OCI-LY1 (cell line): ENCODE measurements at regions not wholly inside any gene's neighbourhood (a gene's known extent, or its start where the extent isn't known, plus 50 kb on each side); places are given as distances from the start of the nearest gene placed in this dataset.

ENCODE experiments used
- H2AFZ ChIP-seq: fragments of 200-600 bp; sonication (generic), shearing (Covaris generic); 2 replicates; pipeline ENCODE4 v1.6.0; 2014; ENCODE audit warnings: antibody characterized with exemption, mild to moderate bottlenecking, low read length
- H3F3A ChIP-seq: fragments of 200-600 bp; sonication (generic), shearing (Covaris generic); 2 replicates; pipeline ENCODE4 v1.6.0; 2014; ENCODE audit warnings: mild to moderate bottlenecking, antibody characterized with exemption, low read length, moderate library complexity; ENCODE audit not compliant: insufficient read depth
- H3K27ac ChIP-seq: fragments of 200-600 bp; sonication (generic); 2 replicates; pipeline ENCODE4 v1.5.1; 2014; ENCODE audit warnings: low read length, mixed run types, mild to moderate bottlenecking, low read depth; ENCODE audit not compliant: poor library complexity, severe bottlenecking
- H3K27me3 ChIP-seq: fragments of 200-600 bp; sonication (generic); 2 replicates; pipeline ENCODE4 v1.6.0; 2014; ENCODE audit warnings: antibody characterized with exemption, mild to moderate bottlenecking, low read length, moderate library complexity; ENCODE audit not compliant: insufficient read depth
- H3K36me3 ChIP-seq: fragments of 200-600 bp; sonication (generic); 2 replicates; pipeline ENCODE4 v1.6.1; 2014; ENCODE audit warnings: mild to moderate bottlenecking, antibody characterized with exemption, low read length, moderate library complexity, mixed read lengths; ENCODE audit not compliant: insufficient read depth
- H3K4me1 ChIP-seq: fragments of 200-600 bp; sonication (generic); 2 replicates; pipeline ENCODE4 v1.5.1; 2014; ENCODE audit warnings: mild to moderate bottlenecking, low read length, moderate library complexity; ENCODE audit not compliant: insufficient read depth, severe bottlenecking
- H3K4me2 ChIP-seq: fragments of 200-600 bp; sonication (generic), shearing (Covaris generic); 2 replicates; pipeline ENCODE4 v1.6.1; 2014; ENCODE audit warnings: low read length
- H3K4me3 ChIP-seq: fragments of 200-600 bp; sonication (generic); 2 replicates; pipeline ENCODE4 v1.5.1; 2014; ENCODE audit warnings: low read length, low read depth, mild to moderate bottlenecking, mixed read lengths; ENCODE audit not compliant: poor library complexity, severe bottlenecking
- H3K79me2 ChIP-seq: fragments of 200-600 bp; shearing (Covaris generic); 2 replicates; pipeline ENCODE4 v1.6.1; 2016; ENCODE audit warnings: mixed run types, low read length, mixed read lengths; ENCODE audit not compliant: insufficient read depth
- H3K9ac ChIP-seq: fragments of 200-600 bp; sonication (generic), shearing (Covaris generic); 2 replicates; pipeline ENCODE4 v1.6.1; 2014; ENCODE audit warnings: mild to moderate bottlenecking, low read length, mixed read lengths
- H3K9me2 ChIP-seq: fragments of 200-600 bp; sonication (generic), shearing (Covaris generic); 2 replicates; pipeline ENCODE4 v1.6.1; 2014; ENCODE audit warnings: low read depth, mild to moderate bottlenecking, low read length, mixed read lengths
- H3K9me3 ChIP-seq: fragments of 200-600 bp; shearing (Covaris generic); 2 replicates; pipeline ENCODE4 v1.6.1; 2014; ENCODE audit warnings: low read length, mixed read lengths
- H4K20me1 ChIP-seq: fragments of 200-600 bp; sonication (generic), shearing (Covaris generic); 2 replicates; pipeline ENCODE4 v1.6.0; 2016; ENCODE audit warnings: mild to moderate bottlenecking, low read length; ENCODE audit not compliant: insufficient read depth
- EZH2 ChIP-seq: fragments of 200-600 bp; sonication (generic), shearing (Covaris generic); IDR thresholded peaks from 2 replicates; pipeline ENCODE4 v1.8.0; 2017; ENCODE audit warnings: borderline replicate concordance, mixed run types, mild to moderate bottlenecking, antibody characterized with exemption, low read length, moderate library complexity, mixed read lengths
- TF ChIP-seq, protein P1 (sequence below): fragments of 200-600 bp; sonication (generic), shearing (Covaris generic); IDR thresholded peaks from 2 replicates; pipeline ENCODE4 v1.5.1; 2017; ENCODE audit warnings: mild to moderate bottlenecking, antibody characterized with exemption, low read length, moderate library complexity, mixed read lengths

DNA sequence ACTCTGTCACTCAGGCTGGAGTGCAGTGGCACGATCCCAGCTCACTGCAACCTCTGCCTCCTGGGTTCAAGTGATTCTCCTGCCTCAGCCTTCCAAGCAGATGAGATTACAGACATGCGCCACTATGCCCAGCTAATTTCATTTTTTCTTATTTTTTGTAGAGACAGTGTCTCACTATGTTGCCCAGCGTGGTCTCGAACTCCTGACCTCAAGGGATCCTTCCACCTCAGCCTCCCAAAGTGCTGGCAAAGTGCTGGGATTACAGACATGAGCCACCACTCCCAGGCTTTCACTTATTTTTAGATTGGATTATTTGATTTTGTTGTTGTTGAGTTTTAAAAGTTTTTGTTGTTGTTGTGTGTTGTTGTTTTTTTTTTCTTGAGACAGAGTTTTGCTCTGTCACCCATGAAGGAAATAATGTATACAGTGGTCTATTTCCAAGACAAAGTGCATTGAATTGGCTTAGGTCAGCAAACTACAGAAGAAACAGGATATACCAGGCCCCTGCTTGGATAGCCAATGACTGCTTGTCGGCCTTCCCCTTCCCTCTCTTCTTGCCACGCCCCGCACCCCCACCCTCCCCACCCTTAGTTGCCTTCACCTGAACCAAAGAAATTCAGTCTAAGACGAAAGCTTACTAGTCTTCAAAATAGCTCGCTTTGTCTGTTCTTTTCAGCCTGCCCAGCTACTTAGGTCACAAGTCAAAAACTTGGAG lies 91.8 kb upstream of the CLDN5 start:
- Histone ChIP-seq H3K9me3 (no peaks in the 10 kb centered on the region), H3K36me3 (no peaks in the 10 kb centered on the region), H3K4me3 (no peak overlapping the region), H3K27me3 (peaks cover 8% of the 10 kb centered on the region; the same call in 1 of the 2 replicates), H3K4me1 (peaks cover 12% of the 10 kb centered on the region), H3K4me2 (no peak overlapping the region), H3K9me2 (no peaks in the 10 kb centered on the region), H4K20me1 (no peaks in the 10 kb centered on the region), H3K27ac (no peak overlapping the region), H3F3A (no peaks in the 10 kb centered on the region), H3K79me2 (no peaks in the 10 kb centered on the region), H2AFZ (no peak overlapping the region), H3K9ac (no peak overlapping the region)
- TF ChIP-seq, protein P1, sequence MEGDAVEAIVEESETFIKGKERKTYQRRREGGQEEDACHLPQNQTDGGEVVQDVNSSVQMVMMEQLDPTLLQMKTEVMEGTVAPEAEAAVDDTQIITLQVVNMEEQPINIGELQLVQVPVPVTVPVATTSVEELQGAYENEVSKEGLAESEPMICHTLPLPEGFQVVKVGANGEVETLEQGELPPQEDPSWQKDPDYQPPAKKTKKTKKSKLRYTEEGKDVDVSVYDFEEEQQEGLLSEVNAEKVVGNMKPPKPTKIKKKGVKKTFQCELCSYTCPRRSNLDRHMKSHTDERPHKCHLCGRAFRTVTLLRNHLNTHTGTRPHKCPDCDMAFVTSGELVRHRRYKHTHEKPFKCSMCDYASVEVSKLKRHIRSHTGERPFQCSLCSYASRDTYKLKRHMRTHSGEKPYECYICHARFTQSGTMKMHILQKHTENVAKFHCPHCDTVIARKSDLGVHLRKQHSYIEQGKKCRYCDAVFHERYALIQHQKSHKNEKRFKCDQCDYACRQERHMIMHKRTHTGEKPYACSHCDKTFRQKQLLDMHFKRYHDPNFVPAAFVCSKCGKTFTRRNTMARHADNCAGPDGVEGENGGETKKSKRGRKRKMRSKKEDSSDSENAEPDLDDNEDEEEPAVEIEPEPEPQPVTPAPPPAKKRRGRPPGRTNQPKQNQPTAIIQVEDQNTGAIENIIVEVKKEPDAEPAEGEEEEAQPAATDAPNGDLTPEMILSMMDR, result no peak

DNA sequence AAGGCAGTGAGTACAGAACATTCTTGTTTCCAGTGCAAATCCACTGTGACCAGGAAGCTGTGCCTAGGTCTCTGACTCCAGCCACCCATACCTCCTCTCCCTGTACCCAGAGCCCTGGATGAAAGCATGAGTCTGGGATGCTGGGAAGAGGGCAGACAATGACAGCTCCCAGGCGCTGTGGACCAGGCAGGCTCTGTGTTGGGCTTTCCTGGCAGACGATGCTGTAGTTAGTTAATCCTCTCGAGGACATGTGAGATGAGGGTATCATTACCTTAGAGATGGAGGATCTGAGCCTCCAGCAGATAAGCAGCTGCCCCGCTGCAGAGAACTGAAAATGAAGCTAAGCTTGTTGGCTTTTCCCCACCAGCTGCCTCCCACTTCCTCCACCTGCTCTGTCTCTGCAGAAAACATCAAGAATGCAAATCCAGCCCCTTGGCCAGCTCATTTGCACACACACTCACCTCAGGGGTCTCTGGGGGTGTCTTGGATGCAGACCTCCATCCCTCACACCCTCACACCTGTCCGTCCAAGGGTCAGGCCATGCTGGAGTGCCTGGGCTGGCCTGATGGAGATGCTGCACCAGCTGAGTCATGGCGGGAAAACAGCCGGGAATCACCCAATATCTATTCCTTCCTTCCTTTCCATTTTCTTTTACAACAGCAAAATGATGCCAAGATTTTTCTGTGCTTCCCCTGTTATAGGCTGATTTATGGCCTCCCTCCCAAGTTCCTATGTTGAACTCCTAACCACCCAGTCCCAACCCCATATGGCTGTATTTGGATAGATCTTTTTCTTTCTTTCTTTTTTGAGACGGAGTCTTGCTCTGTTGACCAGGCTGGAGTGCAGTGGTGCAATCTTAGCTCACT lies 94.9 kb upstream of the SEPTIN5 start:
- Histone ChIP-seq H3K9ac (no peak overlapping the region), H4K20me1 (no peaks in the 10 kb centered on the region), H3K27me3 (peaks cover 5% of the 10 kb centered on the region; the same call in 1 of the 2 replicates), H3F3A (no peaks in the 10 kb centered on the region), H3K9me3 (no peaks in the 10 kb centered on the region), H3K4me3 (no peak overlapping the region), H3K4me1 (peaks cover 23% of the 10 kb centered on the region), H3K27ac (no peak overlapping the region), H3K36me3 (no peaks in the 10 kb centered on the region), H3K9me2 (no peaks in the 10 kb centered on the region), H2AFZ (no peak overlapping the region), H3K79me2 (no peaks in the 10 kb centered on the region), H3K4me2 (peak overlapping the region; percentile 35; the same call in 1 of the 2 replicates)
- TF ChIP-seq EZH2, result no peak
- TF ChIP-seq, protein P1, result no peak

DNA sequence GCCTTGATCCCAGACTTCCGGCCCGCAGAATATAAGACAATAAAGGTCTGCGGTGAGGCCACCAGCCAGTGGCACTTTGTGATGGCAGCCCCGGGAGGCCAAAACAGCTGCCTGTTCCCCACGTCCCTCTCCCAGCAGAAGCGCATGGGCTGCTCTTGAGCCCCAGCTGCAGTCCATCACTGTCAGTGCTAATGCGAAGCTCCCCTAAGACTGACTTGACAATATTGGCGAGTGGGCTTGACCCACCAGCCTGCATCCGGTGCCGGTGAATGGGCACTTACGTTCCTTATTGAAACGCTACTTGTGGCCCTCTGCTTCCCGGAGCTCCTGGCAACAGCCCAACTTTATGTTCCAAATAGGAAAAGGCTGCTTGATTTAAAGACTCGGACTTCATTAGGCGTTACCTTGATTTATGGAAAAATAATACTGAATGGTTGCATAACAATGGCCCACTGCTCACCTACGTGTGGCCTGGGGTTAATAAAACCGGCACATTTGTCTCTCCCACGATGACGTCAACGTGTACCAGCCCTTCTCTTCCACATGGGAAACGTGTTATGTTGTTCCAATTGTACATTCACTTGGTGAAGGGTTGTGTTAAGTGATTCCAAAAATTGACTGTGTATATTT lies 93.4 kb upstream of the SEPTIN5 start:
- TF ChIP-seq, protein P1, result no peak
- TF ChIP-seq EZH2, result no peak
- no peaks in the 10 kb centered on the region for H3K36me3 ChIP-seq
- no peaks in the 10 kb centered on the region for H3K9me3 ChIP-seq
- H3K9me2 ChIP-seq, result no peaks in the 10 kb centered on the region
- no peaks in the 10 kb centered on the region for H3F3A ChIP-seq
- no peak overlapping the region for H2AFZ ChIP-seq
- H3K27me3 ChIP-seq, result no peaks in the 10 kb centered on the region
- no peak overlapping the region for H3K4me2 ChIP-seq
- no peaks in the 10 kb centered on the region for H3K79me2 ChIP-seq
- H3K9ac ChIP-seq, result no peak overlapping the region
- no peak overlapping the region for H3K27ac ChIP-seq
- H4K20me1 ChIP-seq, result no peaks in the 10 kb centered on the region
- peaks cover 23% of the 10 kb centered on the region for H3K4me1 ChIP-seq
- no peak overlapping the region for H3K4me3 ChIP-seq
